ENCODE measurements at regions not wholly inside any gene's neighbourhood (a gene's known extent, or its start where the extent isn't known, plus 50 kb on each side); places are given as distances from the start of the nearest gene placed in this dataset.

DNA sequence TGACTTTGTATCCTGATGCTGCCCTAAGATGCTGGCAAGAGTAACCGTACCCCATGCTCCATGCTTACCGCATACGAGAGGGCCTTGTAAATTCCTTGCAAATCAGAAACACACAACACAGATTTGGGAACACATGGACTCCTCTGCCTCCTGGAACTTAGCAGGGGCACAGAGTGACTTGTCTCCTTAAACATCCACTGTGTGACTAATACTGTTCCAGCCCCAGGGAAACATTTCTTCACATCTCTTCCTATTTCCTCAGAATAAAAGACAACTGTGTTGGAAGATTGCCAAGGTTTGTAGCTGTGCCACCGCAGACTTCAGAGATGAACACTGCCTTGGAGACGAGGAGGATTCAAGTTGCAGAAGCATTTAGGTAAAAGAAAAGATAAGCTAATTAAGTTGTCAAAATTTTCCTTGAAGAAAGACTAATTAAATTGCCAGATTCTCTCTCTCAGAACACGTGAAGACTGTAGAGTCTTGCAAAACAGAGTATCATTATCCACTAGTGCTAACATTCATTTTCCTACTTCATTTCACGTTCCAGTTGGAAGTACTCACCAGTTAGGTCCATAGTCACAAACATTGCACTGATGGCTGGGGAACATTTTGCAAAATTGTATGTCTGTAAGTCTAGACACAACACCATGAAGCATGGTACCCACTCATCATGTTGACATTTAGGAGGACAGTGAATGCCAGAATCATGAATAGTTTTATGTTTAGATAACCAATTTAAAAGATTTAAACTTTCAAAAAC, 188.8 kb downstream of the TSN start:
- H3K9me3 Mint-ChIP-seq: no peaks in the 10 kb centered on the region
- no peaks in the 10 kb centered on the region for H3K4me1 Mint-ChIP-seq (ENCODE audit: low read depth)
- no peak overlapping the region for H3K27ac Mint-ChIP-seq
- H3K4me3 Mint-ChIP-seq: no peak overlapping the region
- DNase-seq: no peak
- H3K27me3 Mint-ChIP-seq: peaks cover 4% of the 10 kb centered on the region
- no peaks in the 10 kb centered on the region for H3K36me3 Mint-ChIP-seq (ENCODE audit: low read depth)

DNA sequence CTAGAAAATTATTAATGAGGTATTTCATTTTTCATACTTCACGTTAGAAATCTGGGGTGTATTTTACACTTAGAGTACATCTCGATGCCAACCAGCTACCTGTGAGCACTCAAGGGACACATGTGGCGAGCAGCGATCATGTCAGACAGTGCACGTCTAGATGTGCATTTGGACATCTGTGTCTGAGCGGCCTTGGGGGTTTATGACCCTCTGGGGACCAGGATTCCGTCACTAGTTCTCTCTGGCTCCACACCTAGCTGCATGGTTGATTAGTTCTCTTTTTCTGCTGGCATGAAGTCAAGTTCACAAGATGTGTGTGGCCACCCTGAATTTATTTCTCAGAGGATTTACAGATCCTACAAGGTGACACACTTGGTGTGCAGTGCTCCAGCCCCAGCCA, 192.2 kb downstream of the TSN start:
- no peak for DNase-seq
- H3K27me3 Mint-ChIP-seq: peaks cover 8% of the 10 kb centered on the region
- H3K36me3 Mint-ChIP-seq (ENCODE audit: low read depth): no peaks in the 10 kb centered on the region
- H3K27ac Mint-ChIP-seq: no peak overlapping the region
- H3K9me3 Mint-ChIP-seq: no peaks in the 10 kb centered on the region
- no peak overlapping the region for H3K4me3 Mint-ChIP-seq
- H3K4me1 Mint-ChIP-seq (ENCODE audit: low read depth): no peaks in the 10 kb centered on the region

DNA sequence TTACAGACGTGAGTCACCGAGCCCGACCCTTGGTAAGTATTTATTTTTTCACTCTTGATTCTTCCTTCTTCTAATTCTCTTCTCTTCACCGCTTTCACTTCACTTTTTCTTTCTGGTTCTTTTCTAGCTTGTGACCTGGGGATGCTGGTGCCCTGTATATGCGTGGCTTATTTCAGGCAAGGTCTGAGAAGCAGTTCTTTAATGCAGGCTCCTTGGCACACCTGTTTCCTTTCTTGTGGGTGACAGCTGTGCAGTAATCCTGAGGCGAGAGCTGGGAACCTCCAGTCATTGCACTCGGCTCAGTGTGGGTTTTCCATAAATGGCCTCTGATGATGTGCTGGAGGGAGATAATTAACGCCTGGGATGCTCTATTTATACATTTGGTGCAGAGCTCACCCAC, 193.8 kb downstream of the TSN start:
- Mint-ChIP-seq H3K9me3 (no peaks in the 10 kb centered on the region), H3K36me3 (ENCODE audit: low read depth) (no peaks in the 10 kb centered on the region), H3K27me3 (peaks cover 6% of the 10 kb centered on the region), H3K4me3 (no peak overlapping the region), H3K27ac (no peak overlapping the region), H3K4me1 (ENCODE audit: low read depth) (no peaks in the 10 kb centered on the region)
- no peak for DNase-seq

DNA sequence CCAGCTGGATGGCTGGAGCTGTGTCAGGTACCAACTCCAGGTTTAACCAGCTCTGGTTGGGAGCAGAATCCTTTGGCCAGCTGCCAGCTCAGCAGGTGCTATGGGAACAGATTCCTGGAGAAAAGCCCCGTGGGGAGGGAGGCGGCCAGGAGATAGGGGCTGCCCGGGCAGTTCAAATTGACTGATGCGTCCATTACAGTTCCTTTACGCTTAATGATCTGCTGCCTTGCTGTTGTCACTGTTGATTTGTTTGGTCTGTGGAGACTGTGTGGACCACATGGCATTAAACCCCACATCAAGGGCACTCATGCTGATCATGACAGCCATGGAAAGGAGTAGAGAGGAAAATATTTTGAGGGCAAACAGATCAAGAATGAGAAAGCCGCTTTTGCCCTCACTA, 200.0 kb downstream of the TSN start:
- Mint-ChIP-seq H3K9me3 (no peaks in the 10 kb centered on the region), H3K27ac (no peak overlapping the region), H3K36me3 (ENCODE audit: low read depth) (no peaks in the 10 kb centered on the region), H3K4me1 (ENCODE audit: low read depth) (no peaks in the 10 kb centered on the region), H3K4me3 (no peak overlapping the region), H3K27me3 (peaks cover 6% of the 10 kb centered on the region)
- DNase-seq: no peak

DNA sequence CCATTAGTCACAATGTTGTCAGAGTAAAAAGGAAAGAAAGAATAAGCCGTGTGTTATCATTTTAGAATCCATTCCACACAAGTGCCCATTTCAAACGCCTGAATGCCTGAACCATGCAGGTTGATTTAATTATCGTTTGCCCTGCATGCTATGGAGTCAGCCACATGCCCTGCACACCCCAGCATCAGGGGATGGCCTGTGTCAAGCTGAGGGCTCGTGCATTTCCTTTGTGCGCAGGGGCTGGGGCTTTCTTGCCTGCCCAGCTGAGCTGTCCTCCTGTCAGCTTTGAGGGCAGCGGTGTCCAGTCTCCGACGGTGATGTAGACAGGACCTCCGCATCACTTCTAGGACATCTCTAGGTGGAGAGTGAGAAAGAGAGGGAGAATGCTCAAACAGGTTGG, 200.4 kb downstream of the TSN start:
- H3K27ac Mint-ChIP-seq: no peak overlapping the region
- no peak for DNase-seq
- peaks cover 6% of the 10 kb centered on the region for H3K27me3 Mint-ChIP-seq
- no peaks in the 10 kb centered on the region for H3K36me3 Mint-ChIP-seq (ENCODE audit: low read depth)
- H3K4me3 Mint-ChIP-seq: no peak overlapping the region
- H3K4me1 Mint-ChIP-seq (ENCODE audit: low read depth): no peaks in the 10 kb centered on the region
- no peaks in the 10 kb centered on the region for H3K9me3 Mint-ChIP-seq

DNA sequence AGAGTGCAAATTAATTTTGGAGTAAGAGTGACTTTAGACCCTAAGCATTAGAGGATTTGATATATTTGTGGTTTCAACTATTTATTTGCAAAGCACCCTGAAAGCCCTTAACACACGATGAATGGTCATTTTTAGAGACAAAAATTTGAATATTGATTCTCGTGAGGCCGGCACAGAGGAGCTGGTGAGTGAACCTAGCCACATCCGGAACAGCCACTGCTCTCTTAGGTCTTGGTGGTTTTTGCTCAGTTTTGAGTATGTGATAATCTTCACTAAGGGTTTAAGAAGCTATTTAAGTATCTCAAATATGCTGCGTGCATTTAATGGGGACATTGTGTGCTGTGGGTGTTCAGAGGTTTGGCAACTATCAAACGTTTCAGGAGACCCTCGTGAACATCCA, 204.8 kb downstream of the TSN start:
- Mint-ChIP-seq H3K36me3 (ENCODE audit: low read depth) (no peaks in the 10 kb centered on the region), H3K4me1 (ENCODE audit: low read depth) (no peaks in the 10 kb centered on the region), H3K4me3 (no peak overlapping the region), H3K9me3 (no peaks in the 10 kb centered on the region), H3K27me3 (peaks cover 7% of the 10 kb centered on the region), H3K27ac (no peak overlapping the region)
- DNase-seq: no peak

DNA sequence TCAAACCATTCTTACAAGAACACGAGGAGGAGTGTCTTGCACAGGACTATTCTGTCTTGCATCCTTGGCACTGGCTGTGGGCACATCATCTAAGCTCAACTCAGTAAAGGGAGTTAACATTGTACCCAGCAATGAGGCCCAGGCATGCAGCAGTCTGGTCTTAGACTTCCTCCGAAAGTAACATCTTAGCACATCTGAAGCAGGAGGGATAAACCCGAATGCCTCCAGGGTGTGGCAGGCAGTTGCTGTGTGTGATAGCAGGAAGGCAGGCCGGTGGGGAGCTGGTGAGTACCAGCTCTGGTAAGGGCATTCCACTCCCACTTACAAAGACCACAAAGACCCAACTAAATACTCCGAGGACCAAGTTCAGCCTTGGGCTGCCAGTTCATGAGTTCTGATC, 206.3 kb downstream of the TSN start:
- Mint-ChIP-seq H3K27me3 (peaks cover 7% of the 10 kb centered on the region), H3K36me3 (ENCODE audit: low read depth) (no peaks in the 10 kb centered on the region), H3K9me3 (no peaks in the 10 kb centered on the region), H3K27ac (no peak overlapping the region), H3K4me1 (ENCODE audit: low read depth) (no peaks in the 10 kb centered on the region), H3K4me3 (no peak overlapping the region)
- DNase-seq: no peak

DNA sequence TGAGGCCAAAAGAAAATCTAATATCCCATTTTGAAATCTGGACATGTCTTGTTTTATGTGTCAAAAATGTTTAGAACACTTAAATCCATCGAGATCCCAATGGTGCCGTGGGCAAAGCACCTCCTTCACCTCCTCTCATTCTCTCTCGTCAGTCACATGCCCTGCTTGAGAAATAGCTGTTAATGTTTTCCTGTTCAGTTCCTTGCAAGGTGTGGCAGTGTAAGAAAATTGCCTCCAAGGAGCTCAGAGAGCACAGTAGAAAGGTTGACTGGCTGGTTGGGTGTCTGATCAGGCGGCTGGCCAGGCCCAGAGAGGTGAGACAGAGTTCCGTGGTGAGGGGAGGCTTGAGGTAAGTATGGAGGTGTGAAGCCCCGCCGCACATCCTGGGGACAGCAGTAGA, 210.2 kb downstream of the TSN start:
- no peak overlapping the region for H3K4me3 Mint-ChIP-seq
- no peaks in the 10 kb centered on the region for H3K36me3 Mint-ChIP-seq (ENCODE audit: low read depth)
- H3K4me1 Mint-ChIP-seq (ENCODE audit: low read depth): no peaks in the 10 kb centered on the region
- no peak for DNase-seq
- peaks cover 11% of the 10 kb centered on the region for H3K27me3 Mint-ChIP-seq
- no peak overlapping the region for H3K27ac Mint-ChIP-seq
- no peaks in the 10 kb centered on the region for H3K9me3 Mint-ChIP-seq

DNA sequence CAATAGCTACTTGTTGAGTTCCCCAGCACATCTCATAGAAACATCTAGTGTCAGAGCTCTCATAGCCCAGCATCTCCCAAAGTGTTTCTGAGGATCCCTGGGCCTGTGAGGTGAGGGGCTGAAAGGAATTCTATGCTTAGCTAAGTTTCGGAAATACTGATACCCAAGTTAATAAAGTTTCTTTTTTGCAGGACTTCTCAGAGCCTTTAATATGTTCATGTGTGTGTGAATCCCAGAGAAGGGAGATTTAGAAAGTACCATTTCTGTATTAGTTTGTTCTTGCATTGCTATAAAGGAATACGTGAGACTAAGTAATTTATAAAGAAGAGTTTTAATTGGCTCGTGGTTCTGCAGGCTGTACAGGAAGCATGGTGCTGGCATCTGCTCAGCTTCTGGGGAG, 211.2 kb downstream of the TSN start:
- DNase-seq: no peak
- Mint-ChIP-seq H3K36me3 (ENCODE audit: low read depth) (no peaks in the 10 kb centered on the region), H3K27me3 (peaks cover 13% of the 10 kb centered on the region), H3K27ac (no peak overlapping the region), H3K9me3 (no peaks in the 10 kb centered on the region), H3K4me3 (no peak overlapping the region), H3K4me1 (ENCODE audit: low read depth) (no peaks in the 10 kb centered on the region)

DNA sequence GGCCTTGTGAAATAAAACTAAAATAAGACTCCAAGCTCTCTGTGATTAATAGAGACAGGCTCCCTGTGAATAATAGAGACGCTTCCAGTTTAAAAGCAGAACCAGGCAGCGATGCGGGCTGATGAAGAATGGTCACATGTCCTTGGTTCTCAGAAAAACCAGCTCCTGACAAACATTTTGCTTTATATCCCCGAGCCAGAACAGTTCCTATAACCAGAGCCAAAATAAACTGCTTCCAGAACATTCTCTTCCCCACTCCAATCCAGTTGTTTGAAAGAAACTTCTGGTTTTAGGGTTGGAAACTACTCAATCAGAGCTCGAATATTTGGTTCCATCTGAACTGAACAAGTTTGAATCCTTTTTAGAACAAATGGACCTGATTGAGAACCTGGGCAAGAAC, 213.7 kb downstream of the TSN start:
- no peaks in the 10 kb centered on the region for H3K9me3 Mint-ChIP-seq
- no peaks in the 10 kb centered on the region for H3K4me1 Mint-ChIP-seq (ENCODE audit: low read depth)
- no peak overlapping the region for H3K4me3 Mint-ChIP-seq
- H3K27ac Mint-ChIP-seq: no peak overlapping the region
- H3K27me3 Mint-ChIP-seq: peaks cover 12% of the 10 kb centered on the region
- no peaks in the 10 kb centered on the region for H3K36me3 Mint-ChIP-seq (ENCODE audit: low read depth)
- no peak for DNase-seq

DNA sequence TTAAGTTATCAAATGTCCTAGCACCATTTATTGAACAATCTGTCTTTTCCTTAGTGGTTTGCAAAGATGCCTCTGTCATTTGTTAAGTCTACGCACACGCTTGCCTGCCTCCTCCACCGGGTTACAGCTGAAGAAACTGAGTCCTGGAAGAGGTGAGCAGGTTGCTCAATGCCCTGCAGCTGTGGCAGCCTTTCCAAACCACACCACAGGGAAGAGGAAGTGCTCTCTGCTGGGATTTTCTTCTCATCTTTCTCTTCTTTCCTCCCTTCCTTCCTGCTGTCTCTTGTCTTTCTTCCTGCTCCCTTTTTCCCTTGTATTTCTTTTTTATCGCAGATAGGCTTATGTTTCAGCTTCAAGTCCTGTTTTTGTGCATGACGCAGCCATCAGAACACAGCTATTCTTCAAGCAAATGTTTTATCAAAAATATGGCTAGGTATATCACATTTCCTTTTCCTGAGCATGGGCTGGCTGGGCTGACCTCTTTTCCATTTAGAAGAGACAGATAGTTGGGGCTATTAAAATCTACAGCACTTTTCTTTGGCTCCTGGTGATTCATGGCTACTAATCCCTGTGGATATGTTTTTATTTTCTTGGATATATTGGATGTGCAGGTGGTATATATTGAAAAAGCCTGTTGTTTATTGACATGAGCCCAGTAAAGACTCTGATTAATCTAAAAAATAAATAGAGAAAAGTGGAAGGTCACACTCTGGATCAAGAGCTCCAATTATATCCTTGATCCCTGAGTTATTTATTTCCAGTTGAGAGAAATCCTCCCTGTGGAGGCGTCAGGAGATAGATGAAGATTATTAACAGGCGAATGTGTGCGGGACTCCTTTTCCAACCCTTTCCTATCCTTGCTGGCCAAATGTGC, 214.6 kb downstream of the TSN start:
- peaks cover 12% of the 10 kb centered on the region for H3K27me3 Mint-ChIP-seq
- no peak for DNase-seq
- peaks cover 3% of the 10 kb centered on the region for H3K4me1 Mint-ChIP-seq (ENCODE audit: low read depth)
- H3K36me3 Mint-ChIP-seq (ENCODE audit: low read depth): no peaks in the 10 kb centered on the region
- no peaks in the 10 kb centered on the region for H3K9me3 Mint-ChIP-seq
- no peak overlapping the region for H3K4me3 Mint-ChIP-seq
- no peak overlapping the region for H3K27ac Mint-ChIP-seq

DNA sequence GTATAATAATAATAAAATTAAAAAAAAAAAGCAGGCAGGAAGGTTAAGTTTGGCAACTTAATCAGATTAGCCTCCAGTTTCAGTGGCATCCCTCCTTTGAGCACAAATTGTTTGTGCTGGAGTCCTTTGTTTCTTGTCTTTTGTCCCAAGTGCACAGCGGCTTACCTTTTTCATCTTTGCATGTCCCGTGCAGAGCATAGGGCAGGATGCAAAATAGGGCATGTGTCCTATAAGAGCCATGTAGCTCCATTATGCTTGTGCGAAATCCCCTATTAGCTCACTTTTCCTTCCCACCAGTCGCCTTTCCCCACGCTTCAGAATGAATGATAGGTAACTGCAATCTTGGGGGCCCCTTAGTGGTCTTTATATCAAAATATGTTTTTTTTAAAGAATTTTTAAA, 216.8 kb downstream of the TSN start:
- Mint-ChIP-seq H3K9me3 (no peaks in the 10 kb centered on the region), H3K27me3 (peaks cover 12% of the 10 kb centered on the region), H3K27ac (no peak overlapping the region), H3K4me1 (ENCODE audit: low read depth) (peaks cover 10% of the 10 kb centered on the region), H3K36me3 (ENCODE audit: low read depth) (no peaks in the 10 kb centered on the region), H3K4me3 (no peak overlapping the region)
- no peak for DNase-seq

DNA sequence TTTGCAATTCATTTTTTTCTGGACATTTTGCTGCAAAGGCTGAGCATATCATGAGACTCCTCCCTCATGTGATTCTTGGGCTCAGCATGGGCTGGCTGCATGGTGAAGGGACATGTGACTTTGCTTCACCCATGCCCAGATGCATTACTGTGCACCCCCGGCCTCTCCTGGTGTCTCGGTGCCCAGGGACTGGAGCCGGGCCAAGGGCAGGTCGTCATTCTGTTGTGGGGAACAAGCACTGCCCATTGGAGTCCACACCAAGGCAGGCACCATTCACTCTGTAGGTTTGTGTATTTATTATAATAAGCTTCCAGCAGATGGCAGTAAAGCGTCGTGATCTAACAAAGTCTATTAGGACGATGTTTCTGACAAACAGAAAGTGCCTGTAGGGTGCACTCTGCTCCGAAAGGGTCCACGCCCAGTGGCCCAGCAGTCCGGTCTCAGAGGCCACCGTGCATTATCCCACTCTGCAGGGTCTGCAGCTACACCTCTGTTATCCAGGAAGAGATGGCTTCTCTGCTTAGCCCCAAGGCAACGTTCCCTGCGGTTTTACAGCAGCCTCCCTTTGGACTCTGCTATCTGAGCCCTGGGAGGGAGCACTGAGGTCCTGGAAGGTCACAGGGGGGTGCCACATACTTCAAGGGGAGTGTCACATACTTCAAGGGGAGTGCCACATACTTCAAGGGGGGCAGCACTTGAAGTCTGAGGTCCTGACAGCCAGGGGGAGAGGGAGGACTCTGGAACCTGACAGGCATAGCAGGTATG, 219.6 kb downstream of the TSN start:
- peak; percentile 58 for DNase-seq

DNA sequence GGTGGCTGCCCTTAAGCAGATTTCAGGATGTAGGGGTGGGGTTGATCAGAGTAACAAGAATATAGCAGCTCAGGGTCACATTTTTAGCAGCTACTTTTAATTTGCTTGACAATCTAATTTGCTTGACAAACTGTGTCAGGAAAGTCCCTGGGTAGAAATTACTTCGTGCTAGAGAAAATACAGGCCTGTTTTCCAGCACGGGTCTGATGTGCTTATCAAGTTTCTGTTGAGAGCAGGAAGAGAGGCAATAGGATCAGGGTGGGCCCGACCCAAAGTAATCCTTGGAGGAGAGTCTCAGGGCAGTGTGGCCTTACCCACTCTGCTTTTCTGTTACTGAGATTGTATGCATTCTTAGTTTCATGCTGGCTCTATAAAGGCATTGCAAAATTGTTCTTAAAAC, 221.5 kb downstream of the TSN start:
- no peak overlapping the region for H3K27ac Mint-ChIP-seq
- H3K36me3 Mint-ChIP-seq (ENCODE audit: low read depth): no peaks in the 10 kb centered on the region
- peaks cover 3% of the 10 kb centered on the region for H3K27me3 Mint-ChIP-seq
- no peak overlapping the region for H3K4me3 Mint-ChIP-seq
- DNase-seq: no peak
- peaks cover 10% of the 10 kb centered on the region for H3K4me1 Mint-ChIP-seq (ENCODE audit: low read depth)
- no peaks in the 10 kb centered on the region for H3K9me3 Mint-ChIP-seq

More for the DNA sequence above, 219.6 kb downstream of the TSN start:
- Mint-ChIP-seq H3K27ac (no peak overlapping the region), H3K36me3 (ENCODE audit: low read depth) (no peaks in the 10 kb centered on the region), H3K4me1 (ENCODE audit: low read depth) (peaks cover 10% of the 10 kb centered on the region), H3K9me3 (no peaks in the 10 kb centered on the region), H3K27me3 (peaks cover 8% of the 10 kb centered on the region), H3K4me3 (peak overlapping the region; percentile 60)

DNA sequence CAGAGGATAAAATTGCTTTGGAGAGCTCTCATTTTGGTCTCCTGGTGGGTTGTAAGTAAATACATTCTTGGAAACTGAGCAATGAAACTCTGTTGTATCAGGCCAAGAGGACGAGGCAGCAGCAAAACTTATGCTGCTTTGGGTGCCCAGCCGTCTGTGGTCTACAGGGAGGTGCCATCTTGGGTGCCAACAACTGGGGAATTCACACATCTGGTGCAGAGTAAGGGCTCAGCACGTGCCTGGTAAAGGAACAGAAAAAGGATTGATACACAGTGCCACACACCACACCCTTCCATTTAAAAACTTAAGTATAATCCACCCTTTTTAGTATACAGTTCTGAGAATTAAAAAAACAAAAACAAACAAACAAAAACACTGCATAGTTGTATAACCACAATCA, 221.9 kb downstream of the TSN start:
- Mint-ChIP-seq H3K9me3 (no peaks in the 10 kb centered on the region), H3K27ac (no peak overlapping the region), H3K4me3 (no peak overlapping the region), H3K27me3 (peaks cover 3% of the 10 kb centered on the region), H3K4me1 (ENCODE audit: low read depth) (peaks cover 10% of the 10 kb centered on the region), H3K36me3 (ENCODE audit: low read depth) (no peaks in the 10 kb centered on the region)
- DNase-seq: no peak
